ENCODE measurements at regions not wholly inside any gene's neighbourhood (a gene's known extent, or its start where the extent isn't known, plus 50 kb on each side); places are given as distances from the start of the nearest gene placed in this dataset.

DNA sequence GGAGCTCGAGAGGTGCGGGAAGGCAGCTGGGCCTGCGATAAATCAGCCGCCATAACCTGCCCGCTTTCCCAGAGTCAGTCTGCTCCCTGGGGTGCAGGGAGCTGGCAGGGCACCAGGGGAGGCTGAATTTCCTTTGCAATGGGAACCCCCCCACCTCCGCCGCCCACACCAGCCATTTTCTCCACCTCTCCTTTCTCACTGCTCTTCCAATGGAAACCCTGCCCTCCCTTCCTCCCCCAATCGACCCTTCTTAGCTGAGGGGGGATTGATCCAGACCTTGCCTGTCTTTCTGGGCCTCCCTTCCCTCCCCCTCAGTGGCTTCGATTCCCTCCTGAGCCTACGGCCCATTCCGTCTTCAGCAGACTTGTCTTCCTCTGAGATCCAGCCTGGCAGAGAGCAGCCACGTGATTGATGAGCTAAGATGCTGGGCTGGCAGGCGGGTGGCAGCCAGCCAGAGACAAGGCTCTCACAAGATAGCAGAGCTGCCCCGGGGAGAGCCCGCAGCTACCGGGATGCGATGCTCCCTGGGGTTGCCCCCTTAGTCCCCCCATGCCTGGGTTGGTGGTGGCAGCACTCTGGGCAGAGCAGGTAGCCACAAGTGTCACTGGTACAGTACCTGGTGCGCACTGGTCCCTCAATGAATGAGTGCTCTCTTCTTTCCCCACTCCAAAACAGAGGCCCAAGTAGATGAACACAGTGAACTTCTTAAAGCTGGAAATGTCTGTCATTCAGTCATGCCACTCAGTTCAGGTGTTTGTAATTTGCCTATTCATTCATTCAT lies 53.7 kb upstream of the FABP6 start:
- peaks cover 7% of the 10 kb centered on the region for H3K4me1 ChIP-seq (ENCODE audit: control insufficient read depth, insufficient read depth, low read length)
- no peak overlapping the region for H3K9ac ChIP-seq (ENCODE audit: low read length)
- no peak overlapping the region for H3K27ac ChIP-seq (ENCODE audit: low read depth, low read length)
- no peaks in the 10 kb centered on the region for H3K27me3 ChIP-seq (ENCODE audit: control insufficient read depth, insufficient read depth, low read length)
- H3K4me3 ChIP-seq (ENCODE audit: low read length): peak overlapping the region; percentile 2
- no peaks in the 10 kb centered on the region for H3K36me3 ChIP-seq (ENCODE audit: control insufficient read depth, insufficient read depth, low read length)

DNA sequence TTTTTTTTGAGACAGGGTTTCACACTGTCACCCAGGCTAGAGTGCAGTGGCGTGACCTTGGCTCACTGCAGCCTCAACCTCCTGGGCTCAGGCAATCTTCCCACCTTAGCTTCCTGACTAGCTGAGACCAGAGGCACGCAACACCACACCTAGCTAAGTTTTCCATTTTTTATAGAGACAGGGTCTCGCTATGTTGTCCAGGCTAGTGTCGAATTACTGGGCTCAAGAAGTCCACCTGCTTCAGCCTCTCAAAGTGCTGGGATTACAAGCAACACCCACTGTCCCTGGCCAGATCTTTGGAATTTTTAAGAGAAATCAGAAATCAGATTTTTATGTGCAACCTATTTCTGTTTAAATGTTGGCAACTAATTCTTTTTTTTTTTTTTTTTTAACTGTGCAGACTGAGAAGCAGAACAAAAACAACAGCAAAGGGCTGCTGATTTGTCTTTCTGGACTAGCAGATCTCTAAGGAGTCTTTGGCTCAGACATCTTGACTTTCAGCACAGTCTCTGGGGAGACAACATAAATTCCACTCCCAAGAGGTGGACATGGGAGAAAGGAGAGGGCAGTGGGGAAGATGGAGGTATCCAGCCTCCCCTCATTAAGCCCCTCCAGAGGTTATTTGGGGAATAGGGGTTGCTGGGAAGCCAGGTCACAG lies 54.4 kb upstream of the FABP6 start:
- Histone ChIP-seq H3K4me3 (ENCODE audit: low read length) (peak overlapping the region; percentile 2), H3K27me3 (ENCODE audit: control insufficient read depth, insufficient read depth, low read length) (no peaks in the 10 kb centered on the region), H3K36me3 (ENCODE audit: control insufficient read depth, insufficient read depth, low read length) (no peaks in the 10 kb centered on the region), H3K4me1 (ENCODE audit: control insufficient read depth, insufficient read depth, low read length) (peaks cover 7% of the 10 kb centered on the region), H3K9ac (ENCODE audit: low read length) (no peak overlapping the region), H3K27ac (ENCODE audit: low read depth, low read length) (no peak overlapping the region)

GRCh38 chr5:160174290-160174689 lies 55.0 kb upstream of the FABP6 start:
- H3K36me3 ChIP-seq (ENCODE audit: control insufficient read depth, insufficient read depth, low read length): no peaks in the 10 kb centered on the region

DNA sequence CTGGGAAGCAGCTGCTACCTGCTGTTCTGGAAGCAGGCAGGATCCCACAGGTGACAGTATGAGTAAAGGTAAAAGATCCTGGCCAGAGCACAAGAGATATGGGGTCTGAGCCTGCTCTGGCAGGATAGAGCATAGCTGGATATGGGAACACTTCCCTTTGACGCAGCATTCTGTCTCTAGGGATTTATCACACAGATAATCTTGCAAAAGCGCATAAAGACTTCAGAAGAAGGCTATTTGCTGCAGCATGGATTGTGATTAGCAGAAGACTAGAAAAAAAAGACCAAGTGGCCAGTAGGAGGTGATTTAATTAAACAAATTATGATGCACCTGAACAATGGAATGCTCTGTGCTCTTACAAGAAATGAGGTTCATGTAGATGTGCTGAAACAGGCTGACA lies 52.4 kb upstream of the PWWP2A start:
- no peak overlapping the region for H3K27ac ChIP-seq (ENCODE audit: low read depth, low read length)
- H3K4me3 ChIP-seq (ENCODE audit: low read length): no peak overlapping the region
- H3K4me1 ChIP-seq (ENCODE audit: control insufficient read depth, insufficient read depth, low read length): peaks cover 7% of the 10 kb centered on the region

More at GRCh38 chr5:160174290-160174689, 55.0 kb upstream of the FABP6 start:
- H3K4me3 ChIP-seq (ENCODE audit: low read length): no peak overlapping the region
- peaks cover 7% of the 10 kb centered on the region for H3K4me1 ChIP-seq (ENCODE audit: control insufficient read depth, insufficient read depth, low read length)
- H3K9ac ChIP-seq (ENCODE audit: low read length): no peak overlapping the region
- no peak overlapping the region for H3K27ac ChIP-seq (ENCODE audit: low read depth, low read length)
- no peaks in the 10 kb centered on the region for H3K27me3 ChIP-seq (ENCODE audit: control insufficient read depth, insufficient read depth, low read length)

DNA sequence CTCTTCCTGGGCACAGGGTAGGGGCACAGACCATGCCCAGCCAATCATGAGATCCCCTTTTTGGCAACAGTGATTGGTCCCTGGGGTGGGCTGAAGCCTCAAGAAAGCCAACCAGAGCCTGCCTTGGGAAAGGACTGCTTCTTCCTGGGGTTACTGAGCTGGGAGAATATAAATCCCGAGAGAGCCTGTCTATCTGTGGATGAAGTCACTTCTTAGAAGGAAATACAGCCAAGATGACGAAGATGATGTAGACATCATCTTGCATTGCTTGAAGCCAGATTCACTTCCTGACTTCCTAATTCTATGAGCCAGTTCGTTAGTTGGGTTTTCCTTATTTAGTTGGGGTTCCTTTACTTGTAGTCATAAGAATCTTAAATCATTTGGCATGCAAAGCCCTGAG lies 50.1 kb upstream of the PWWP2A start:
- Histone ChIP-seq H3K9ac (ENCODE audit: low read length) (no peak overlapping the region), H3K27me3 (ENCODE audit: control insufficient read depth, insufficient read depth, low read length) (no peaks in the 10 kb centered on the region), H3K36me3 (ENCODE audit: control insufficient read depth, insufficient read depth, low read length) (no peaks in the 10 kb centered on the region), H3K4me1 (ENCODE audit: control insufficient read depth, insufficient read depth, low read length) (peaks cover 10% of the 10 kb centered on the region), H3K4me3 (ENCODE audit: low read length) (no peak overlapping the region), H3K27ac (ENCODE audit: low read depth, low read length) (no peak overlapping the region)

More for the DNA sequence above, 52.4 kb upstream of the PWWP2A start:
- no peaks in the 10 kb centered on the region for H3K36me3 ChIP-seq (ENCODE audit: control insufficient read depth, insufficient read depth, low read length)
- no peaks in the 10 kb centered on the region for H3K27me3 ChIP-seq (ENCODE audit: control insufficient read depth, insufficient read depth, low read length)
- H3K9ac ChIP-seq (ENCODE audit: low read length): no peak overlapping the region

Data from rectal smooth muscle tissue (tissue), 1 donor.